ENCODE measurements at regions not wholly inside any gene's neighbourhood (a gene's known extent, or its start where the extent isn't known, plus 50 kb on each side); places are given as distances from the start of the nearest gene placed in this dataset.

DNA sequence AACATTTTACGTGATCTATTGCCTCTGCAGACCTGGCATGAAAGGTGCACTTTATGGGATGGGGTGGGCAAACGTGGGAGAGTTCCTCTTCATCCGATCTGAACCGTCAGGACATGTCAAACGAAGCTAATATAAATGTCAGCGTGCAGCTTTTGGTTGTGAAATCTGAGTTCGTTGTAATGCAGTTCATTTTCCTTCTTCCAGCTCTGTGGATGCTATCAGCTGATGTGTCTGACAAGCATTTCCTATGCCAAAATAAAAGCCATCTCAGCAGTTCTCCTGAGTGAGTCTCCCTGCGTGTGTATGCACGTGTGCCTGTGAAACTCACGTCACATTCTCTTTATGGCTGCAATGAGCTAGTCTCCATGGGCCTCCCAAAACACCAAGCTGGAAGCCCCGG is 512.3 kb downstream of the MCTP2 start (continued):
- TF ChIP-seq, protein P1, sequence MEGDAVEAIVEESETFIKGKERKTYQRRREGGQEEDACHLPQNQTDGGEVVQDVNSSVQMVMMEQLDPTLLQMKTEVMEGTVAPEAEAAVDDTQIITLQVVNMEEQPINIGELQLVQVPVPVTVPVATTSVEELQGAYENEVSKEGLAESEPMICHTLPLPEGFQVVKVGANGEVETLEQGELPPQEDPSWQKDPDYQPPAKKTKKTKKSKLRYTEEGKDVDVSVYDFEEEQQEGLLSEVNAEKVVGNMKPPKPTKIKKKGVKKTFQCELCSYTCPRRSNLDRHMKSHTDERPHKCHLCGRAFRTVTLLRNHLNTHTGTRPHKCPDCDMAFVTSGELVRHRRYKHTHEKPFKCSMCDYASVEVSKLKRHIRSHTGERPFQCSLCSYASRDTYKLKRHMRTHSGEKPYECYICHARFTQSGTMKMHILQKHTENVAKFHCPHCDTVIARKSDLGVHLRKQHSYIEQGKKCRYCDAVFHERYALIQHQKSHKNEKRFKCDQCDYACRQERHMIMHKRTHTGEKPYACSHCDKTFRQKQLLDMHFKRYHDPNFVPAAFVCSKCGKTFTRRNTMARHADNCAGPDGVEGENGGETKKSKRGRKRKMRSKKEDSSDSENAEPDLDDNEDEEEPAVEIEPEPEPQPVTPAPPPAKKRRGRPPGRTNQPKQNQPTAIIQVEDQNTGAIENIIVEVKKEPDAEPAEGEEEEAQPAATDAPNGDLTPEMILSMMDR (conservative IDR thresholded peaks at IDR 0.05; ENCODE audit: low read depth in 2 of 2), result no peak
- no peak for TF ChIP-seq EZH2 (IDR thresholded peaks at IDR 0.05; ENCODE audit: low read depth, unreplicated experiment)
- no peak for TF ChIP-seq POLR2AphosphoS5 (IDR thresholded peaks at IDR 0.05; ENCODE audit: low read depth)
- no peak for TF ChIP-seq EZH2phosphoT487 (IDR thresholded peaks at IDR 0.05; ENCODE audit: unreplicated experiment)
- TF ChIP-seq, protein P2, sequence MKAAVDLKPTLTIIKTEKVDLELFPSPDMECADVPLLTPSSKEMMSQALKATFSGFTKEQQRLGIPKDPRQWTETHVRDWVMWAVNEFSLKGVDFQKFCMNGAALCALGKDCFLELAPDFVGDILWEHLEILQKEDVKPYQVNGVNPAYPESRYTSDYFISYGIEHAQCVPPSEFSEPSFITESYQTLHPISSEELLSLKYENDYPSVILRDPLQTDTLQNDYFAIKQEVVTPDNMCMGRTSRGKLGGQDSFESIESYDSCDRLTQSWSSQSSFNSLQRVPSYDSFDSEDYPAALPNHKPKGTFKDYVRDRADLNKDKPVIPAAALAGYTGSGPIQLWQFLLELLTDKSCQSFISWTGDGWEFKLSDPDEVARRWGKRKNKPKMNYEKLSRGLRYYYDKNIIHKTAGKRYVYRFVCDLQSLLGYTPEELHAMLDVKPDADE (IDR thresholded peaks at IDR 0.05), result no peak

DNA sequence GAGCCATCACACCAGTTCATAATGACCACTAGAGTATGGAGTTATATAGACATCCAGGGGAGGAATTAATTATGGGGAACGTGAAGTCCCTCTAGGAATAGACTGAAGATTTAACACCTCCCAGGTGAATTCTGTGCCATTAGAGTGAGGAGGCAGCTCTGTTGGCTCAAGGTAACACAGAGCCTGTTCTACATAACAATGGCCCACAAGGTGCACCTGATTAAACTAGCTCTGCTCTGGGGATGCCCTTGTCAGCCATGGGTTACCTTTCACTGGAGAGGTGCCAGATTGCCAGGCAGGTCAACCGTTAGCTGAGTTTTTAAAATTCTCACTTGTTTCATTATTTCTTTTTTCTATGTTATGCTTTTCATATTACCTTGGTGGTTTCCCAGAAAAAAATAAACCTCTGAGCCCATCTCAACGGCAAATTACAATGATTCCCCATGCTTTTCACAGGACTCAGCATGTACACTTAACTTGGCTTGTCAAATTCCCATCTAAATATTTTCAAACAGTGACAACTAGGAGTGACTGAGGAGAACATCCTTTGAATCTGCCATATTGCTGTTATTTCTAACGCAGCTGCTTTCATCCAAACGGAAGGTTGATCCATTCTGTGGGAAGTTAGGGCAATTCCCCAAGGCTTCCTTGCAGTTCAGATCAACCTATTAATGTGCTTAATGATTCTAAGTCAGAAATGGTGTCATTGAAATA is 512.9 kb downstream of the MCTP2 start:
- H3K4me3 ChIP-seq, result no peak overlapping the region
- no peak overlapping the region for H3K4me2 ChIP-seq
- H3K27ac ChIP-seq (ENCODE audit: low read depth), result no peak overlapping the region
- Mint-ChIP-seq H3K4me1 (peaks cover 27% of the 10 kb centered on the region), H3K9me3 (no peaks in the 10 kb centered on the region), H3K27ac (no peak overlapping the region), H3K36me3 (ENCODE audit: low read depth) (no peaks in the 10 kb centered on the region), H3K27me3 (ENCODE audit: insufficient read depth, low read depth, poor library complexity) (peaks cover 7% of the 10 kb centered on the region), H3K4me3 (no peak overlapping the region)
- no peaks in the 10 kb centered on the region for H3K27me3 ChIP-seq (ENCODE audit: insufficient read depth)
- H2AFZ ChIP-seq, result no peak overlapping the region
- H3K79me2 ChIP-seq (replicated peaks; ENCODE audit: insufficient read depth), result no peaks in the 10 kb centered on the region
- H3F3A ChIP-seq (replicated peaks; ENCODE audit: low read depth), result no peaks in the 10 kb centered on the region
- H3K4me1 ChIP-seq (ENCODE audit: insufficient read depth), result peaks cover 11% of the 10 kb centered on the region
- DNase-seq (ENCODE audit: low spot score) (peak; percentile 73), ATAC-seq (peak; percentile 100)
- peaks cover 10% of the 10 kb centered on the region; the same call in 1 of the 2 replicates for H3K9me2 ChIP-seq (ENCODE audit: insufficient read depth)
- TF ChIP-seq JUNB (IDR thresholded peaks at IDR 0.05; ENCODE audit: unreplicated experiment) (no peak), POLR2AphosphoS5 (IDR thresholded peaks at IDR 0.05; ENCODE audit: low read depth) (no peak), EZH2phosphoT487 (IDR thresholded peaks at IDR 0.05; ENCODE audit: unreplicated experiment) (no peak), ZNF114 (CRISPR knock-in tag; IDR thresholded peaks at IDR 0.05) (no peak)
- TF ChIP-seq, protein P3, sequence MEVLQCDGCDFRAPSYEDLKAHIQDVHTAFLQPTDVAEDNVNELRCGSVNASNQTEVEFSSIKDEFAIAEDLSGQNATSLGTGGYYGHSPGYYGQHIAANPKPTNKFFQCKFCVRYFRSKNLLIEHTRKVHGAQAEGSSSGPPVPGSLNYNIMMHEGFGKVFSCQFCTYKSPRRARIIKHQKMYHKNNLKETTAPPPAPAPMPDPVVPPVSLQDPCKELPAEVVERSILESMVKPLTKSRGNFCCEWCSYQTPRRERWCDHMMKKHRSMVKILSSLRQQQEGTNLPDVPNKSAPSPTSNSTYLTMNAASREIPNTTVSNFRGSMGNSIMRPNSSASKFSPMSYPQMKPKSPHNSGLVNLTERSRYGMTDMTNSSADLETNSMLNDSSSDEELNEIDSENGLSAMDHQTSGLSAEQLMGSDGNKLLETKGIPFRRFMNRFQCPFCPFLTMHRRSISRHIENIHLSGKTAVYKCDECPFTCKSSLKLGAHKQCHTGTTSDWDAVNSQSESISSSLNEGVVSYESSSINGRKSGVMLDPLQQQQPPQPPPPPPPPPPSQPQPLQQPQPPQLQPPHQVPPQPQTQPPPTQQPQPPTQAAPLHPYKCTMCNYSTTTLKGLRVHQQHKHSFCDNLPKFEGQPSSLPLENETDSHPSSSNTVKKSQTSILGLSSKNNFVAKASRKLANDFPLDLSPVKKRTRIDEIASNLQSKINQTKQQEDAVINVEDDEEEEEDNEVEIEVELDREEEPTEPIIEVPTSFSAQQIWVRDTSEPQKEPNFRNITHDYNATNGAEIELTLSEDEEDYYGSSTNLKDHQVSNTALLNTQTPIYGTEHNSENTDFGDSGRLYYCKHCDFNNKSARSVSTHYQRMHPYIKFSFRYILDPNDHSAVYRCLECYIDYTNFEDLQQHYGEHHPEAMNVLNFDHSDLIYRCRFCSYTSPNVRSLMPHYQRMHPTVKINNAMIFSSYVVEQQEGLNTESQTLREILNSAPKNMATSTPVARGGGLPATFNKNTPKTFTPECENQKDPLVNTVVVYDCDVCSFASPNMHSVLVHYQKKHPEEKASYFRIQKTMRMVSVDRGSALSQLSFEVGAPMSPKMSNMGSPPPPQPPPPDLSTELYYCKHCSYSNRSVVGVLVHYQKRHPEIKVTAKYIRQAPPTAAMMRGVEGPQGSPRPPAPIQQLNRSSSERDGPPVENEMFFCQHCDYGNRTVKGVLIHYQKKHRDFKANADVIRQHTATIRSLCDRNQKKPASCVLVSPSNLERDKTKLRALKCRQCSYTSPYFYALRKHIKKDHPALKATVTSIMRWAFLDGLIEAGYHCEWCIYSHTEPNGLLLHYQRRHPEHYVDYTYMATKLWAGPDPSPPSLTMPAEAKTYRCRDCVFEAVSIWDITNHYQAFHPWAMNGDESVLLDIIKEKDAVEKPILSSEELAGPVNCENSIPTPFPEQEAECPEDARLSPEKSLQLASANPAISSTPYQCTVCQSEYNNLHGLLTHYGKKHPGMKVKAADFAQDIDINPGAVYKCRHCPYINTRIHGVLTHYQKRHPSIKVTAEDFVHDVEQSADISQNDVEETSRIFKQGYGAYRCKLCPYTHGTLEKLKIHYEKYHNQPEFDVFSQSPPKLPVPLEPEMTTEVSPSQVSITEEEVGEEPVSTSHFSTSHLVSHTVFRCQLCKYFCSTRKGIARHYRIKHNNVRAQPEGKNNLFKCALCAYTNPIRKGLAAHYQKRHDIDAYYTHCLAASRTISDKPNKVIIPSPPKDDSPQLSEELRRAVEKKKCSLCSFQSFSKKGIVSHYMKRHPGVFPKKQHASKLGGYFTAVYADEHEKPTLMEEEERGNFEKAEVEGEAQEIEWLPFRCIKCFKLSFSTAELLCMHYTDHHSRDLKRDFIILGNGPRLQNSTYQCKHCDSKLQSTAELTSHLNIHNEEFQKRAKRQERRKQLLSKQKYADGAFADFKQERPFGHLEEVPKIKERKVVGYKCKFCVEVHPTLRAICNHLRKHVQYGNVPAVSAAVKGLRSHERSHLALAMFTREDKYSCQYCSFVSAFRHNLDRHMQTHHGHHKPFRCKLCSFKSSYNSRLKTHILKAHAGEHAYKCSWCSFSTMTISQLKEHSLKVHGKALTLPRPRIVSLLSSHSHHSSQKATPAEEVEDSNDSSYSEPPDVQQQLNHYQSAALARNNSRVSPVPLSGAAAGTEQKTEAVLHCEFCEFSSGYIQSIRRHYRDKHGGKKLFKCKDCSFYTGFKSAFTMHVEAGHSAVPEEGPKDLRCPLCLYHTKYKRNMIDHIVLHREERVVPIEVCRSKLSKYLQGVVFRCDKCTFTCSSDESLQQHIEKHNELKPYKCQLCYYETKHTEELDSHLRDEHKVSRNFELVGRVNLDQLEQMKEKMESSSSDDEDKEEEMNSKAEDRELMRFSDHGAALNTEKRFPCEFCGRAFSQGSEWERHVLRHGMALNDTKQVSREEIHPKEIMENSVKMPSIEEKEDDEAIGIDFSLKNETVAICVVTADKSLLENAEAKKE (CRISPR knock-in tag; IDR thresholded peaks at IDR 0.05), result peak; percentile 10; the same call in 1 of the 2 replicates
- TF ChIP-seq, protein P1 (conservative IDR thresholded peaks at IDR 0.05; ENCODE audit: low read depth in 2 of 2), result no peak
- TF ChIP-seq, protein P2 (IDR thresholded peaks at IDR 0.05), result no peak
- H4K20me1 ChIP-seq (replicated peaks; ENCODE audit: insufficient read depth), result no peaks in the 10 kb centered on the region
- no peaks in the 10 kb centered on the region for H3K36me3 ChIP-seq (ENCODE audit: insufficient read depth)
